IMR-90 (cell line): ENCODE measurements at regions not wholly inside any gene's neighbourhood (a gene's known extent, or its start where the extent isn't known, plus 50 kb on each side); places are given as distances from the start of the nearest gene placed in this dataset.
"Not testable (repeated sequence)": the region's sequence is repeated elsewhere in the genome, so short reads cannot be mapped to it uniquely, and the experiment has no call there.

ENCODE experiments used
- ATAC-seq: fragments of 200-7000 bp; cut with Tn5 transposase; 2 replicates; pipeline ENCODE4 v1.9.1; 2020; ENCODE audit warnings: low read depth, mild to moderate bottlenecking, moderate library complexity
- BruUV-seq: library from RNA; stranded (reverse); fragments of 400-500 nt; replicated peaks from 2 replicates; lab custom pipeline; 2021; lab: Mats Ljungman, UMichigan
- CTCF ChIA-PET: fragments of 300-600 bp; formaldehyde crosslinking; extraction: SDS; loops from one replicate; lab custom pipeline; 2021; ENCODE audit warnings: antibody characterized with exemption; lab: Yijun Ruan, JAX
- POLR2A ChIA-PET: fragments of 300-600 bp; sonication (Branson Sonifier 250); formaldehyde crosslinking; loops from one replicate; lab custom pipeline; 2022; ENCODE audit warnings: antibody characterized with exemption; ENCODE audit not compliant: unreplicated experiment; lab: Charles Lee
- DNase-seq: peaks from one replicate; pipeline ENCODE4 v3.0.0; 2013
- H2AFZ ChIP-seq: replicated peaks from 2 replicates; pipeline ENCODE3; 2013; ENCODE audit warnings: low read length, mild to moderate bottlenecking; ENCODE audit not compliant: poor library complexity
- H2AK5ac ChIP-seq: 2 replicates; pipeline ENCODE4 v1.6.1; 2013; ENCODE audit warnings: low read depth, low read length, inconsistent platforms
- H2AK9ac ChIP-seq: replicated peaks from 2 replicates; pipeline ENCODE3; 2013; ENCODE audit warnings: mild to moderate bottlenecking, low read depth, low read length, moderate library complexity; ENCODE audit not compliant: poor library complexity
- H2BK120ac ChIP-seq: 2 replicates; pipeline ENCODE4 v1.6.1; 2013; ENCODE audit warnings: low read depth, low read length, inconsistent platforms
- H2BK15ac ChIP-seq: 3 replicates; pipeline ENCODE4 v1.6.1; 2013; ENCODE audit warnings: low read depth, low read length, inconsistent platforms
- H2BK20ac ChIP-seq: 2 replicates; pipeline ENCODE4 v1.6.1; 2013; ENCODE audit warnings: low read depth, mild to moderate bottlenecking, inconsistent platforms, low read length, moderate library complexity
- H2BK5ac ChIP-seq: 2 replicates; pipeline ENCODE4 v1.6.1; 2013; ENCODE audit warnings: mild to moderate bottlenecking, low read depth, low read length, inconsistent platforms; ENCODE audit not compliant: poor library complexity, severe bottlenecking
- H3K14ac ChIP-seq: replicated peaks from 2 replicates; pipeline ENCODE4 v1.6.1; 2013; ENCODE audit warnings: low read depth, low read length, inconsistent platforms
- H3K18ac ChIP-seq: 2 replicates; pipeline ENCODE4 v1.6.1; 2013; ENCODE audit warnings: low read depth, low read length, control low read depth
- H3K23ac ChIP-seq: 2 replicates; pipeline ENCODE4 v1.6.1; 2013; ENCODE audit warnings: low read depth, low read length, inconsistent platforms
- H3K27ac ChIP-seq: 2 replicates; pipeline ENCODE4 v1.5.1; 2013; ENCODE audit warnings: mild to moderate bottlenecking, control low read depth, low read length; ENCODE audit not compliant: insufficient read depth
- H3K27me3 ChIP-seq: 2 replicates; pipeline ENCODE4 v1.6.1; 2013; ENCODE audit warnings: low read length; ENCODE audit not compliant: control insufficient read depth, insufficient read depth
- H3K36me3 ChIP-seq: 2 replicates; pipeline ENCODE4 v1.6.1; 2013; ENCODE audit warnings: low read length, mixed read lengths; ENCODE audit not compliant: control insufficient read depth, insufficient read depth
- H3K4ac ChIP-seq: 2 replicates; pipeline ENCODE4 v1.6.1; 2013; ENCODE audit warnings: low read depth, low read length, inconsistent platforms
- H3K4me1 ChIP-seq: 2 replicates; pipeline ENCODE4 v1.6.1; 2013; ENCODE audit warnings: low read length, mixed read lengths; ENCODE audit not compliant: control insufficient read depth, insufficient read depth
- H3K4me2 ChIP-seq: 2 replicates; pipeline ENCODE4 v1.6.1; 2013; ENCODE audit warnings: low read depth, mild to moderate bottlenecking, control low read depth, low read length, moderate library complexity
- H3K4me3 ChIP-seq: 2 replicates; pipeline ENCODE4 v1.5.1; 2013; ENCODE audit warnings: low read depth, mild to moderate bottlenecking, control low read depth, low read length, moderate library complexity; ENCODE audit not compliant: insufficient read depth
- H3K56ac ChIP-seq: 2 replicates; pipeline ENCODE4 v1.6.1; 2013; ENCODE audit warnings: low read length, inconsistent platforms; ENCODE audit not compliant: insufficient read depth; ENCODE audit errors: extremely low read depth
- H3K79me1 ChIP-seq, 2 experiments: 2 replicates each; pipeline ENCODE4 v1.6.1; 2013; ENCODE audit warnings: low read length in 2 of 2, inconsistent platforms in 1 of 2, low read depth in 1 of 2
- H3K9ac ChIP-seq: 2 replicates; pipeline ENCODE4 v1.6.1; 2013; ENCODE audit warnings: low read depth, low read length, control low read depth
- H3K9me1 ChIP-seq: 2 replicates; pipeline ENCODE4 v1.6.1; 2013; ENCODE audit warnings: low read length, inconsistent platforms; ENCODE audit not compliant: insufficient read depth
- H3K9me3 ChIP-seq: 2 replicates; pipeline ENCODE4 v1.6.1; 2013; ENCODE audit warnings: low read length; ENCODE audit not compliant: control insufficient read depth, insufficient read depth
- H4K20me1 ChIP-seq: 2 replicates; pipeline ENCODE4 v1.6.1; 2013; ENCODE audit warnings: low read length, inconsistent platforms; ENCODE audit not compliant: insufficient read depth
- H4K5ac ChIP-seq: 2 replicates; pipeline ENCODE4 v1.6.1; 2013; ENCODE audit warnings: mild to moderate bottlenecking, low read depth, low read length, control low read depth
- H4K8ac ChIP-seq, 2 experiments: 2 replicates each; pipeline ENCODE4 v1.6.1; 2013; ENCODE audit warnings: low read depth in 2 of 2, low read length in 2 of 2, control low read depth in 1 of 2, inconsistent platforms in 1 of 2
- H4K91ac ChIP-seq: 2 replicates; pipeline ENCODE4 v1.6.1; 2013; ENCODE audit warnings: low read depth, low read length, inconsistent platforms; ENCODE audit not compliant: insufficient read depth
- WGBS, 2 experiments: methylation state at CpG; one replicate each; pipeline versions ENCODE4 v1.1.5 to v1.1.7; 2013; ENCODE audit warnings: missing lambda C conversion rate in 2 of 2; ENCODE audit not compliant: insufficient read length in 1 of 2; ENCODE audit errors: extremely low coverage in 2 of 2; 5-methylcytosine and 5-hydroxymethylcytosine counted together
- dilution Hi-C: fragments of 300-500 bp; cut with HindIII; formaldehyde crosslinking; loops from one replicate; pipeline ENCODE4 v1.14.3; 2018; ENCODE audit warnings: low sequenced_read_pairs; ENCODE audit not compliant: unreplicated experiment
- in situ Hi-C: fragments of 300-500 bp; cut with MboI; formaldehyde crosslinking; loops from 3 replicates; pipeline ENCODE4 v1.14.3; 2019; ENCODE audit warnings: low sequenced_read_pairs, inconsistent platforms, mixed read lengths
- intact Hi-C: fragments of 100-400 bp; cut with micrococcal nuclease; formaldehyde crosslinking; loops from 2 replicates; pipeline ENCODE4 v1.10.0; 2022

DNA sequence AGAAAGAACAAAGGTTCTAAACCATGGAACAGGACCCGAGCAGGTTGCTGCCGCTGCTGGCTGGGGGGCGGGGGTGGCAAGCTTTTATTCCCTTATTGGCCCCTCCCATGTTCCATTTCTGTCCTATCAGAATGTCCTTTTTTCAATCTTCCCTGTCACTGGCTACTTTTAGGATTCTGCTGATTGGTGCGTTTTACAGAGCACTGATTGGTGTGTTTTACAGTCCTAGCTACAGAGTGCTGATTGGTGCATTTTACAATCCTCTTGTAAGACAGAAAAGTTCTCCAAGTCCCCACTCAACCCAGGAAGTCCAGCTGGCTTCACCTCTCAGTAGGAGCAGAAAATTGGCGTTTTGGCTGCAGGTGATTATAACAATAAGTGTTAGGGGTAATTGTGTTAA is 180.9 kb downstream of the KLF13 start:
- ATAC-seq, dilution Hi-C loops: not testable (repeated sequence)

More for the DNA sequence above, 180.9 kb downstream of the KLF13 start:
- H3K4me1 ChIP-seq, H4K5ac ChIP-seq, H3K79me1 ChIP-seq, H2BK5ac ChIP-seq, H3K4me3 ChIP-seq, POLR2A ChIA-PET, H2BK120ac ChIP-seq, H2BK15ac ChIP-seq, H3K36me3 ChIP-seq, H3K9ac ChIP-seq, H3K9me1 ChIP-seq, H3K18ac ChIP-seq, H4K8ac ChIP-seq, BruUV-seq, H3K4me2 ChIP-seq, H3K9me3 ChIP-seq, H3K14ac ChIP-seq, H4K91ac ChIP-seq, H2AK9ac ChIP-seq, DNase-seq, H3K23ac ChIP-seq, H2AK5ac ChIP-seq, H4K20me1 ChIP-seq, H3K4ac ChIP-seq, CTCF ChIA-PET, H3K56ac ChIP-seq, H3K27ac ChIP-seq, H2AFZ ChIP-seq, in situ Hi-C loops, H2BK20ac ChIP-seq: not testable (repeated sequence)
- peaks cover 12% of the 10 kb centered on the region for H3K27me3 ChIP-seq
- intact Hi-C loops = loop anchor here (5.0 kb wide), 1 partner anchor 40 kb away; no protein-coding TSS in a partner anchor
- WGBS, 2 experiments = no CpG with 5 or more reads among the region's 5 CpGs
